ENCODE measurements at regions not wholly inside any gene's neighbourhood (a gene's known extent, or its start where the extent isn't known, plus 50 kb on each side); places are given as distances from the start of the nearest gene placed in this dataset.
"Not testable (repeated sequence)": the region's sequence is repeated elsewhere in the genome, so short reads cannot be mapped to it uniquely, and the experiment has no call there.

GRCh38 chr4:161279095-161279494 is 884.7 kb downstream of the FSTL5 start:
- no peak overlapping the region for H3K9ac ChIP-seq (ENCODE audit: low read length)
- H3K79me2 ChIP-seq (ENCODE audit: insufficient read depth, low read length): no peaks in the 10 kb centered on the region
- H3K9me2 ChIP-seq (replicated peaks; ENCODE audit: insufficient read depth, low read length): no peaks in the 10 kb centered on the region
- H3K4me2 ChIP-seq (ENCODE audit: low read depth, low read length, poor library complexity, severe bottlenecking): no peak overlapping the region
- H4K20me1 ChIP-seq (ENCODE audit: low read depth, low read length): no peaks in the 10 kb centered on the region
- no peaks in the 10 kb centered on the region for H3K9me3 ChIP-seq (ENCODE audit: insufficient read depth, low read length)
- H2AFZ ChIP-seq (ENCODE audit: low read depth, low read length, severe bottlenecking): no peak overlapping the region
- H3F3A ChIP-seq (ENCODE audit: insufficient read depth): no peaks in the 10 kb centered on the region
- H3K27me3 ChIP-seq (ENCODE audit: low read length): no peaks in the 10 kb centered on the region
- no peak overlapping the region for H3K4me3 ChIP-seq (ENCODE audit: insufficient read depth, low read length, poor library complexity, severe bottlenecking)
- no peaks in the 10 kb centered on the region for H3K36me3 ChIP-seq (ENCODE audit: low read length)
- TF ChIP-seq EZH2phosphoT487 (conservative IDR thresholded peaks at IDR 0.05; ENCODE audit: low read length): no peak
- no peak for TF ChIP-seq CTCF (IDR thresholded peaks at IDR 0.05; ENCODE audit: insufficient read depth, low read length, poor library complexity, severe bottlenecking)
- no peak overlapping the region for H3K27ac ChIP-seq (ENCODE audit: low read depth, low read length)

- H3K27me3 ChIP-seq (ENCODE audit: low read length); H3K36me3 ChIP-seq (ENCODE audit: low read length); H3K4me3 ChIP-seq (ENCODE audit: insufficient read depth, low read length, poor library complexity, severe bottlenecking); H4K20me1 ChIP-seq (ENCODE audit: low read depth, low read length); H3K27ac ChIP-seq (ENCODE audit: low read depth, low read length); H3K79me2 ChIP-seq (ENCODE audit: insufficient read depth, low read length); H3K9me3 ChIP-seq (ENCODE audit: insufficient read depth, low read length); H3F3A ChIP-seq (ENCODE audit: insufficient read depth); H3K9me2 ChIP-seq (replicated peaks; ENCODE audit: insufficient read depth, low read length); H3K4me2 ChIP-seq (ENCODE audit: low read depth, low read length, poor library complexity, severe bottlenecking); H3K9ac ChIP-seq (ENCODE audit: low read length); H2AFZ ChIP-seq (ENCODE audit: low read depth, low read length, severe bottlenecking): not testable (repeated sequence)
Measured at GRCh38 chr4:161277150-161277787, 886.5 kb downstream of the FSTL5 start.

- Histone ChIP-seq H3K4me2 (ENCODE audit: low read depth, low read length, poor library complexity, severe bottlenecking) (no peak overlapping the region), H3K27me3 (ENCODE audit: low read length) (no peaks in the 10 kb centered on the region)
- TF ChIP-seq EZH2phosphoT487 (conservative IDR thresholded peaks at IDR 0.05; ENCODE audit: low read length) (no peak), CTCF (IDR thresholded peaks at IDR 0.05; ENCODE audit: insufficient read depth, low read length, poor library complexity, severe bottlenecking) (no peak)
Measured at GRCh38 chr4:161273607-161274006, 890.2 kb downstream of the FSTL5 start.

GRCh38 chr4:161260819-161261218 is 903.0 kb downstream of the FSTL5 start:
- H3K4me3 ChIP-seq (ENCODE audit: insufficient read depth, low read length, poor library complexity, severe bottlenecking): no peak overlapping the region

More at GRCh38 chr4:161273607-161274006, 890.2 kb downstream of the FSTL5 start:
- Histone ChIP-seq H3F3A (ENCODE audit: insufficient read depth) (no peaks in the 10 kb centered on the region), H3K9me2 (replicated peaks; ENCODE audit: insufficient read depth, low read length) (no peaks in the 10 kb centered on the region), H3K36me3 (ENCODE audit: low read length) (no peaks in the 10 kb centered on the region), H3K4me3 (ENCODE audit: insufficient read depth, low read length, poor library complexity, severe bottlenecking) (no peak overlapping the region), H3K27ac (ENCODE audit: low read depth, low read length) (no peak overlapping the region), H2AFZ (ENCODE audit: low read depth, low read length, severe bottlenecking) (no peak overlapping the region), H3K9ac (ENCODE audit: low read length) (no peak overlapping the region), H4K20me1 (ENCODE audit: low read depth, low read length) (no peaks in the 10 kb centered on the region), H3K9me3 (ENCODE audit: insufficient read depth, low read length) (no peaks in the 10 kb centered on the region), H3K79me2 (ENCODE audit: insufficient read depth, low read length) (no peaks in the 10 kb centered on the region)

More at GRCh38 chr4:161260819-161261218, 903.0 kb downstream of the FSTL5 start:
- Histone ChIP-seq H3K9me2 (replicated peaks; ENCODE audit: insufficient read depth, low read length) (no peaks in the 10 kb centered on the region), H3K27ac (ENCODE audit: low read depth, low read length) (no peak overlapping the region), H3K79me2 (ENCODE audit: insufficient read depth, low read length) (no peaks in the 10 kb centered on the region), H4K20me1 (ENCODE audit: low read depth, low read length) (no peaks in the 10 kb centered on the region; the same call in 1 of the 2 replicates), H2AFZ (ENCODE audit: low read depth, low read length, severe bottlenecking) (no peak overlapping the region), H3F3A (ENCODE audit: insufficient read depth) (no peaks in the 10 kb centered on the region), H3K27me3 (ENCODE audit: low read length) (no peaks in the 10 kb centered on the region), H3K36me3 (ENCODE audit: low read length) (no peaks in the 10 kb centered on the region), H3K4me2 (ENCODE audit: low read depth, low read length, poor library complexity, severe bottlenecking) (no peak overlapping the region), H3K9ac (ENCODE audit: low read length) (no peak overlapping the region), H3K9me3 (ENCODE audit: insufficient read depth, low read length) (no peaks in the 10 kb centered on the region)
- no peak for TF ChIP-seq EZH2phosphoT487 (conservative IDR thresholded peaks at IDR 0.05; ENCODE audit: low read length)
- TF ChIP-seq CTCF (IDR thresholded peaks at IDR 0.05; ENCODE audit: insufficient read depth, low read length, poor library complexity, severe bottlenecking): no peak
